KMS-11 (cell line): ENCODE measurements at regions not wholly inside any gene's neighbourhood (a gene's known extent, or its start where the extent isn't known, plus 50 kb on each side); places are given as distances from the start of the nearest gene placed in this dataset.

Experiments used
- H2AFZ ChIP-seq: fragments of 200-600 bp; sonication (generic); 2 replicates; pipeline ENCODE4 v1.6.1; 2016; ENCODE audit warnings: antibody characterized with exemption, mixed run types, low read depth
- H3K27ac ChIP-seq: fragments of 200-600 bp; sonication (generic); 2 replicates; pipeline ENCODE4 v1.6.1; 2016; ENCODE audit warnings: mild to moderate bottlenecking, mixed run types
- H3K27me3 ChIP-seq: fragments of 200-600 bp; sonication (generic); 2 replicates; pipeline ENCODE4 v1.6.1; 2017; ENCODE audit warnings: mild to moderate bottlenecking, low read depth, mixed run types, moderate library complexity; ENCODE audit not compliant: insufficient read depth
- H3K36me3 ChIP-seq: fragments of 200-600 bp; sonication (generic); 2 replicates; pipeline ENCODE4 v1.6.1; 2017; ENCODE audit warnings: mild to moderate bottlenecking, mixed run types; ENCODE audit not compliant: insufficient read depth
- H3K4me1 ChIP-seq: fragments of 200-600 bp; sonication (generic); 2 replicates; pipeline ENCODE4 v1.6.1; 2016; ENCODE audit warnings: mild to moderate bottlenecking, low read depth, mixed run types; ENCODE audit not compliant: poor library complexity, severe bottlenecking
- H3K4me2 ChIP-seq: fragments of 200-600 bp; sonication (generic); 2 replicates; pipeline ENCODE4 v1.7.0; 2016; ENCODE audit warnings: mild to moderate bottlenecking, mixed run types
- H3K4me3 ChIP-seq: fragments of 200-600 bp; sonication (generic); IDR thresholded peaks from 2 replicates; pipeline ENCODE4 v1.6.1; 2017; ENCODE audit warnings: low read depth, low read length, mixed read lengths; ENCODE audit not compliant: insufficient read depth
- H3K79me2 ChIP-seq: fragments of 200-600 bp; sonication (generic); 2 replicates; pipeline ENCODE4 v1.6.1; 2016; ENCODE audit warnings: low read depth, mixed run types; ENCODE audit not compliant: insufficient read depth
- H3K9ac ChIP-seq: fragments of 200-600 bp; sonication (generic); 2 replicates; pipeline ENCODE4 v1.6.1; 2016; ENCODE audit warnings: mild to moderate bottlenecking, mixed run types
- H4K20me1 ChIP-seq: fragments of 200-600 bp; sonication (generic); 2 replicates; pipeline ENCODE4 v1.6.1; 2016; ENCODE audit warnings: mild to moderate bottlenecking, mixed run types; ENCODE audit not compliant: insufficient read depth
- CTCF ChIP-seq: fragments of 200-600 bp; sonication (generic); conservative IDR thresholded peaks from 2 replicates; pipeline ENCODE4 v1.6.1; 2017; ENCODE audit warnings: low read depth, mild to moderate bottlenecking, antibody characterized with exemption, low read length, moderate library complexity, mixed read lengths

DNA sequence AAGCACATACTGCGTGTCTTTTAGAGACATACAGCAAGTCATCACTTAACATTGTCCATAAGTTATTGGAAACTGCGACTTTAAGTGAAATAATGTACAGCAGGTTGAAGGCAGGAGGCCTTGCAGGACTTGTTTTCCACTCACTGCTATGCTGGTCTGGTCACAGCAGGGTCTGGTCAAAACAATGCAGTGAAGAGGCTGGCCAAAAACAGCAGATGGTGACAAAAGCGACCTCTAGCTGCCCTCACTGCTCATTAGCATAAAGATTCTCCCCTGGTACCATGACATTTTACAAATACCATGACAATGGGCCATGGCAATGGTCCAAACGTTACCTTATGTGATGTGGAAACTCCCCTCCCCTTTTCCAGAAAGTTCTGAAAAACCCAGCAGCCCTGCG lies 1283.6 kb downstream of the FSTL5 start:
- no peak for TF ChIP-seq CTCF
- no peak overlapping the region for H3K27ac ChIP-seq
- H3K4me1 ChIP-seq = peaks cover 4% of the 10 kb centered on the region
- H3K9ac ChIP-seq = no peak overlapping the region
- H3K79me2 ChIP-seq = no peaks in the 10 kb centered on the region
- no peaks in the 10 kb centered on the region for H3K36me3 ChIP-seq
- no peaks in the 10 kb centered on the region for H3K27me3 ChIP-seq
- H4K20me1 ChIP-seq = no peaks in the 10 kb centered on the region
- H3K4me2 ChIP-seq = no peak overlapping the region
- no peak overlapping the region for H2AFZ ChIP-seq
- H3K4me3 ChIP-seq = no peak overlapping the region

DNA sequence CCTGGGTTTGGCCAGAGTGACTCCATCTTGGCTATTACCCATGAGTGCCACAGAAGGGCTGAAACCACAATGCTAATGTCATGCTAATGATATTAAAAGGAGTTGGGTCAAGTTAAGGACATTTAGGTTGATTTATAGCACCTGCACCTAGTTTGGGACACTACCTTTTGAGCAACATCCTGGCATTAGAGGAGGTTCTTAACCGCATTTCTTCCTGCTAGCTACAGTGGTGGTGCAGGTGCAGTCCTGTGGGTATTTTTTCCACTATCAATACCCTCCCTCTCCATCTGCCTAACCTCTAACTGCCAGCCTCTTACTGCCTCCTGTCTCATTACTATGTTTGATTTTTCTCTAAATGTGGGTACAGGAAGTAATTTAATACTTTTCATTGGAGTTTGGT lies 1276.1 kb downstream of the FSTL5 start:
- no peak for TF ChIP-seq CTCF
- no peak overlapping the region for H3K9ac ChIP-seq
- no peak overlapping the region for H3K4me3 ChIP-seq
- no peaks in the 10 kb centered on the region for H3K79me2 ChIP-seq
- H3K27ac ChIP-seq = peak overlapping the region; percentile 19; the same call in 1 of the 2 replicates
- H3K27me3 ChIP-seq = no peaks in the 10 kb centered on the region
- 0 out of 2 replicates have a peak overlapping the region, but pooled peaks have one; percentile 26 for H3K4me2 ChIP-seq
- no peaks in the 10 kb centered on the region for H4K20me1 ChIP-seq
- H3K36me3 ChIP-seq = no peaks in the 10 kb centered on the region
- H2AFZ ChIP-seq = no peak overlapping the region
- peaks cover 32% of the 10 kb centered on the region for H3K4me1 ChIP-seq

DNA sequence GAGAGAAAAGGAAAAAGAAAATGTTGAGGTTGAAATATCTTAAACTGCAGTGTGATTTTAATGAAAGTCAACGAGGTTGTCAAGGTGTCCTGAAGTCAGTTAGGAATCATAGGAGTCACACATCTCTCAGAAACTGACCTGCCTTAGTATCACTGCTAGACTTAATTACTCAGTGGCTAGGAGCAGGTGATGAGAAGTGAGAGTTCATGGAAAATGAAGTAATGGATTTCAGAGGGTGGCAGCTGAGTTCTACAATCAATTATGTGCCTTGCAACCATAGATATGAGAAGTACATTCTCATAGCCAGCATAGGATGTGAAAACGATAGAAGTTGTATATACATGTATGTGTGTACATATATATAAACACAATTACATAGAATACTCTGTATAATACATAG lies 1269.7 kb downstream of the FSTL5 start:
- Histone ChIP-seq H3K36me3 (no peaks in the 10 kb centered on the region), H3K9ac (no peak overlapping the region), H3K4me1 (peaks cover 7% of the 10 kb centered on the region), H3K27ac (no peak overlapping the region), H2AFZ (no peak overlapping the region), H3K4me2 (no peak overlapping the region), H3K27me3 (no peaks in the 10 kb centered on the region), H3K4me3 (no peak overlapping the region), H4K20me1 (no peaks in the 10 kb centered on the region), H3K79me2 (no peaks in the 10 kb centered on the region)
- no peak for TF ChIP-seq CTCF

DNA sequence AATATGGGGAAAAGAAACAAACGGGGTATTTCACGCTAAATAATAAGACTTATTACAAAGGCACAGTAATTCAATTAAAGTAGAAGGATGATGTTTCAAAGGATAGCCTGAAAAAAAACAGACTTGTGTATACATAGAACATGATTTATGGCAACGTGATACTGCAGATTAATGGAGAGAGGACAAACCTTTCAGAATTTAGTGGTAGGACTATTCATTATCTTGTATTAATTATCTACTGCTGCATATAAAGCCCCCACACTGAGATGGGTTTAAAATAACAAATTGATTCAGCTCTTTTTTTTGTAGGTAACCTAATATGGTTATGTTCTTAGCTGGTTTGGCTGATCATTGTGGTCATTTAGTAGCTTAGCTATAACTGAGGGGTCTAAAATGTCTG lies 1269.0 kb downstream of the FSTL5 start:
- H2AFZ ChIP-seq = no peak overlapping the region
- no peaks in the 10 kb centered on the region for H3K27me3 ChIP-seq
- no peak overlapping the region for H3K4me2 ChIP-seq
- TF ChIP-seq CTCF = no peak
- no peaks in the 10 kb centered on the region for H4K20me1 ChIP-seq
- H3K79me2 ChIP-seq = no peaks in the 10 kb centered on the region
- H3K4me3 ChIP-seq = no peak overlapping the region
- H3K9ac ChIP-seq = no peak overlapping the region
- H3K36me3 ChIP-seq = no peaks in the 10 kb centered on the region
- H3K27ac ChIP-seq = no peak overlapping the region
- peaks cover under 1% of the 10 kb centered on the region for H3K4me1 ChIP-seq
